DMS79 (cell line): ENCODE measurements at regions not wholly inside any gene's neighbourhood (a gene's known extent, or its start where the extent isn't known, plus 50 kb on each side); places are given as distances from the start of the nearest gene placed in this dataset.

Experiments
- DNase-seq: peaks from one replicate; lab custom pipeline; 2025; lab: John Stamatoyannopoulos, UW

- DNase-seq = no peak
These were observed 921.9 kb upstream of the CELF4 start for GRCh38 chr18:38487521-38487920.

DNA sequence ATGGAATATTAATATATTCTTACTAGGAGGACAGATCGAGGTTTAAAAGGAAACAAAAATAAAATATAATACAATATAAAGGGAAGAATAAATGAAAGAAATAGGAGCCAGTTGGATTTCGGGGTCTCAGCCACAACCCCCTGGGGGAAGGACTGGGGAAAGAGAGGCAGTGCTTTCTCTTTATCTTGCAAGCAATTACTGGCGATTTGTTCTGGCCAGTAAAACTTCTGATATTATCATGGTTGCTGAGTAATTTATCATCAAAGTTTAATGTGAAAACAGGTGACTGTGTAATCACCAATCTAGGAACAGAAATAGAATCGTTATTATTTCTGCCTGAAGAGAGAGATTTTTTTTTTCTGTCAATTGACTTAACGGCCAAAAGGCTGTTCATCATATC is 917.7 kb upstream of the CELF4 start:
- no peak for DNase-seq

- no peak for DNase-seq
These were observed 916.0 kb upstream of the CELF4 start for GRCh38 chr18:38481576-38481975.

DNA sequence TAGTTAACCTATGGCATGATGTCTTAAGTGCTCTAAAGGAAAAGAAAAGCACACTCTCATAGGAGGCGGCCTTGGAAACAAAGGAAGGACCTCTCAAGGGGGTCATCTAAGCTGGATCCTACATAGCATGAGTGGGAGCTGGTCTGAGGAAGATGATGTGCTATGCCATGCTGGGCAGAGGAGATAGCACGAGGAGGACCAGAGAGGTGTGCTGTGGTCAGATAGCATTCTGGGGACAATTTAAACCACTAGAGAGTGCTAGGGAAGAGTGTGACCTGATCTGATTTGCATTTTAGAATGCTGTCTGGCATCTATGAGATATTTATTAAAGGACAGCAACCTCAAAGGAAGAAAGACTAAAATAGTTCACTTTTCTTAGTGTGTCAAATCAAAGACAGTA is 910.1 kb upstream of the CELF4 start:
- no peak for DNase-seq

DNA sequence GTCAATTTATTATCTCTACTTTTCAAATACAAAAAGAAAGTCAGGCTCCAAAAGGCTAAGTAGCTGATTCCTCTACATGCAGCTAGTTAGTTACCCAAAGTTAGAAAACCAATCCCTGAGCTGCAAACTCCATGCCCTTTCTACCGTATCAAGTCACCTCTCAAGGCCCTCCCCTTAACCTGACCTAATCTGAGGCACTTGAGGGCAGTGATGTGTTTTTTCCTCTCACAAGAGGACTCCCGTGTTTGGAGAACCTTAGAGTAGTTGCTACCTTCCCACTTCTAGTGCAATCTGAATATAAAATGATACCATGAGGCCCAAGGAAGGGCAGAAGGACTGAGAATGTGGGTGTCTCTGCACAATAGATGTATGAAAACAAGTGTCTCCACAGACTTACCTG is 907.9 kb upstream of the CELF4 start:
- DNase-seq = no peak

DNA sequence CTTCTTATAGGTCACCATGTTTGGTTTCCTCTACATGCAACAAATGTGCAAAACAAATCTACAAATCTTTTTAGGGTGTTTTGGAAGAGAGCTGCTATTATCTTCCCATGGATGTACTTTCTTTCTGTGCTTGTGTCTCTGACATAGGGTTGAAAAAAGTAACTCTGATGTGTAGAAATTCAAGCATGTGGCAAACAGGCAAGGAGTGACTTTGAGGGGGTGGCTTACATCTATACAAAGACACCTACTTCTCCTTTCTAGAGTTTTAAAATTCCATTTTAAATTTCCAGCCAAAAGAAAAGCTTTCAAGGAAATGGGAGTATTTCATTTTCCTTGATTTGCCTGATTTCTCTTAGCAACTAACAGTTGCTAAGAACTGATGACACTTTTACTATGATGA is 904.8 kb upstream of the CELF4 start:
- no peak for DNase-seq

DNA sequence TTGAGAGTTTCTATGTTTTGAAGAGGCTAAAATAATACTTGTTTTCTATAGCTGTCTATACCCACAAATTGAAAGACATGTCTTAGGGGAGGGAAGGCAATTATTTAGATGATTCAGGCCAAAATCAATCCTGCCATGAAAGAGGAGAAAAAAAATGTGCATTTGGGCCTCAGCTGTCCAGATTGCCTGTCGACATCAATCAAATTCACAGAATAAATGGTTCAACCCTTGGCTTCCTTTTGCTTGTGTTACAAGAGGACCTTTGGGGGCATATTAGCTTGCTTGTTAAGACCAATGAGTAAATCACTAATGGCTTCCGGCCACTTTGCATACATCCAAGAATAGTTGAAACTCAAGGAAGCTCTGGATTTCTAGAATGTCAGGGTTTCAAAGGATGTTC is 900.8 kb upstream of the CELF4 start:
- no peak for DNase-seq

- no peak for DNase-seq
These were observed 898.4 kb upstream of the CELF4 start for GRCh38 chr18:38464024-38464423.

DNA sequence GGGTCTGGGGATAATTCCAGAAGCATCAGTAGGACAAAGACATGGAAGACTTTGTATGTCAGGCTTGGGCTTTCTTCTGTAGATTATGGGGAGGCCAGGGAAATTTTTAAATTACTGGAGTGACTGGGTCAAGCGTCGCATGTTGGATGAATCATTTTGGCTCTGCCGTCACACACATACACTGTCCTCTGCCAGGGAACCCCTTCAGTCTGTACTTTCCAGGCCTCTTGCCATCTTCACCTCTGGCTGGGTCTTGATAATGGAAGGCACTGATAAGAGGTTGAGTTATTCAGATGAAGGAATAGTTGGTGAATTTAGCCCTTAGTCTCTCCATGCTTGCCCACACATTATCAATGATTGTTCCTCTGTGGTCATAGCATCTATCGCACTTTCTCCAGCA is 895.1 kb upstream of the CELF4 start:
- DNase-seq = no peak

DNA sequence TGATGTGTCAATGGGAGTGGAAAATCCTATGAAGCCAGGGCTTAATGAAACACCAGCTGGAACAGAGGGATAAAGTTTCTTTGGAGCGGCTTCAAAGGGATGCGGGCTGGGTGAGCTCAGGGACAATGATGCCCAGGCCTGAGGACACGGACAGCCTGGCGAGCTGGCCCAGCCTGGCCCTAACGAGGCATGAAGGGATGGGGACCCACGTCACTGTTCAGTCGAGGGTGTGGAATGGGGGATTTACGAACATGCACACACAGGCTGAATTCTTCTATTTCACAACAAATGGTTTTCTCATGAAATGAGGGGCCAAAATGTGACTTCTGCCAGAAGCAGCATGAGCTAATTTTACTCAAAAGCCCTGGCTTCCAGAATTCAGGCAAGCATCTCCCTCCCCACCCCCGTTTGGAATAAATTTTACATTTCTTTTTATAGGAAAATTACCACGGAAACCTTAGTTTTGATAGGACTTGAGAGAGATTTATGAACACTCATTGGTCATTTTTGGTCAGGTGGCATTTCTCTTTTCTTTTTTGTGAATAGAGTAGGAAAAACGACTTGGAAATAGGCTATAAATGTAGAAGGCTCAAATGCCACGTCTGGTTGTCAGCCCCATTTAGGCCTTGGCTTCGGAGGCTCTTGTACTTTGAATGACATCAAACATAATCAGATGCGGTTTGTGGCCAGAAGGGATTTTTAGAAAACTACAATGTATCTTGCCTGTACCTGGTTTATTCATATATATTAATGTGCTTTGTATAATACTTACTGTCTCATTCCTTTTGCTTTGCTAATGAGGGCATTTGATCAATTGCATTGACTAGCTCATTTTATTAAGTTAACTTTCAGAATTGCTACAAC is 893.8 kb upstream of the CELF4 start:
- no peak for DNase-seq

GRCh38 chr18:38458698-38459097 is 893.1 kb upstream of the CELF4 start:
- DNase-seq = no peak

DNA sequence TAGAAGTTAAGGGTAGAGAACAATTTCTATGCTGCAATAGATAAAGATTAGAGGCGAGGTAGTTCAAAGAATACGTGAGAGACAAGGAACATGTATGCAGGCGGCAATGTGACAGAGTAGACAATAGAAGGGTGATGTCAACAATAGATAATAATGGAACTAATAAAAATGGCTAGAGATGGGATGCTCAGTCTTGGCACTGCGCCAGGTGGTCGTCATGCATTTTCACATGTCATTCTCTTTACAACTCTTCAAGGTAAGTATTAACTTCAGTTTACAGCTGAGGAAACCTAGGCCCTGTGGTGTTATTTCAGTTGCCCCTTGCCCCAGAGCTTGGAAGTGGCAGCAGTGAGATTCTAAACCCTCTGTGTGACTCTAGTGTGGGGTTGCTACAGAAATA is 890.7 kb upstream of the CELF4 start:
- DNase-seq = no peak

DNA sequence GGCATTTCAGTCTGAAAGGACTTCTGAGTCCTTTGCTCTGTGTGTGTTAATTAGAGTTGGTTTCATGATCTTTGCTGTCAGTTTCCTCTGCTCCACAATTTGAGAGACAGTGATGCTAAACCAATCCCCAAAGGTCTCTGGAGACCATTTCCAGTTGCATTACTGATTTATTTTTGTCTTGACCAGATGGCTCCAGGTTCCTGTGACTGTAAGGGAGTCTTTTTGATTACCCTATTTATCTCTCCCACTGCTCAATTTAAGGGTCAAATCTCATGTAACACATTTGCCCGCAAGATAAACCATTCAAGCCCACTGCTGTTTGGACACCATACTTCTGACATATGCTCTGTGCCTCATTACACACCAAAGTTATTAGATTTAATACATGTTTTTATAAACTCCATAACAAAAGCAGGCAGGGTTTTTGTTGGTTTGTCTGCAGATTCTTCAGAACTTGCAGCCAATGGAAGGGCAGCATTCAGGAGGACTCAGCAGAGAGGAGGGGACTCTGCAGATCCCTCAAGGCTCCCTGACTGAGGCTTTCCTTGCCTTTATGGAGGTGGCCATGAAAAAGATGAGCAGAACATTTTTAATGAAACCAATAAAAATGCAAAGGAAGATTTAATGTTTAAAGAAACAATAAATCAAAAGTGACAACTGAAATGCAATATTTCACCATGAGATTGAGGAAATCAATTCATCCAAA is 889.3 kb upstream of the CELF4 start:
- no peak for DNase-seq

GRCh38 chr18:38453880-38454279 is 888.3 kb upstream of the CELF4 start:
- peak; percentile 33 for DNase-seq

DNA sequence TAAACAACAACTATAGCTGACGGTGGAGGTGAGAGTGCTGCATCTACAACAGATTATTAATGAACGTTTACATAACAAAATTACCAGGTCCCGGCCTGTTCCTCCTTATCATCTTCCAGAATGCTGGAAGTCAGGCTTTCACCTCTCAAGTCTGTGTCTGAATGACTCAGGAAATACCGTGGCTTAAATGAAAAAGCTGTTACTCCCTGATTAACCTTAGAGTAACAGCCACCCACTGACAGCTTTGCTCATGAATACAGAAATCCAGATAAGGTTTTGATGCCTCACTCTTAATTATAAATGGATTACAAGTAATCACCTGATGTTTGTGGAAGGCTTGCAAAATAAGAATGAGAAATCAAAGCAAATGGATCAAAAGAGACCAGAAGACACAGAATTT is 885.3 kb upstream of the CELF4 start:
- DNase-seq = no peak

- no peak for DNase-seq
These were observed 880.2 kb upstream of the CELF4 start for GRCh38 chr18:38445804-38446145.

GRCh38 chr18:38444971-38445803 is 879.6 kb upstream of the CELF4 start:
- DNase-seq = no peak

DNA sequence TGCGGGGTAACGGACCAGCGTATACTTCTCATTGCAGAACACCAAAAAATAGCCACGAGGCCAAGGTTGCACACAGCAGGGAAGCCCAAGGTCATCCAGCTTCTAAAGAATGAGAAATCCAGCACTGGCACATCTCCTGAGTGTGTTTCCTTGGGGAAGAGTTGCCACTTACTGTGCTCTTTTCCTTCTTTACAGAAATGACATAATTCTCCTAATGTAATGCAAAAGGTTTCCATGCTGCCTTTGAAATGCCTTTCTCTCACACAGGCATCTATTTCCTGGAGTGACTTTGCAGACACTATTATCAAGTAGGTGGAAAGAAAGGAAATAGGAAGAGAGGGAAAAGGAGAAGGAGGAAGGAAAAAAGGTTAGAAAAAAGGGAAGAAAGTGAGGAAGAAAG is 862.1 kb upstream of the CELF4 start:
- DNase-seq = no peak

- no peak for DNase-seq
These were observed 861.6 kb upstream of the CELF4 start for GRCh38 chr18:38427234-38427633.

- DNase-seq = no peak
These were observed 856.4 kb upstream of the CELF4 start for GRCh38 chr18:38421872-38422615.

DNA sequence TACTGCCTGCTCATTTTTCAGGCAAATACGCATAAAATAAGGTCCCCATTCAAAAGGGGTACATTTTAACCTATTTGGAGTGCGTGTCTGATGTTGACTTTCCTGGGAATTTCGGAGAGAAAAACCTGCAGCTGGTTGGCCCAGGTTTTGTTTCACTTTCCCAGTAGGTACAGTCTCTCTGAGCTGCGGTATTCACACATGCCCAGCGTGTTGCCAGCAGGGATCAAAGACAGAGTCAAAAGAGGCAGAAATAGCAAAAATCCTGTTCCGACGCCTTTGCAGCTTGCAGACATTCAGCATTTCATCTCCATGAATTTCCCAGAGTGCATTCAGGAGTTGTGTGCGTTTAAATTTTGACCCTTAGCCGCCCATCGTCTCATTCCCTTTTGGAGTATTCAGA is 855.4 kb upstream of the CELF4 start:
- no peak for DNase-seq

GRCh38 chr18:38420611-38421010 is 855.0 kb upstream of the CELF4 start:
- no peak for DNase-seq
